A673 (cell line): ENCODE measurements at regions not wholly inside any gene's neighbourhood (a gene's known extent, or its start where the extent isn't known, plus 50 kb on each side); places are given as distances from the start of the nearest gene placed in this dataset.

Experiments
- EZH2 ChIP-seq: fragments of 200-600 bp; sonication (generic); IDR thresholded peaks from 2 replicates; pipeline ENCODE4 v1.6.1; 2017; ENCODE audit warnings: borderline replicate concordance, low read depth, mild to moderate bottlenecking, mixed read lengths, antibody characterized with exemption, low read length; ENCODE audit not compliant: poor library complexity, severe bottlenecking
- TF ChIP-seq, protein P1 (sequence below): fragments of 300-800, 200-600 bp; sonication (generic); conservative IDR thresholded peaks from 2 replicates; pipeline ENCODE4 v1.5.1; 2017; ENCODE audit warnings: low read depth, mild to moderate bottlenecking, antibody characterized with exemption, low read length, moderate library complexity, mixed read lengths

DNA sequence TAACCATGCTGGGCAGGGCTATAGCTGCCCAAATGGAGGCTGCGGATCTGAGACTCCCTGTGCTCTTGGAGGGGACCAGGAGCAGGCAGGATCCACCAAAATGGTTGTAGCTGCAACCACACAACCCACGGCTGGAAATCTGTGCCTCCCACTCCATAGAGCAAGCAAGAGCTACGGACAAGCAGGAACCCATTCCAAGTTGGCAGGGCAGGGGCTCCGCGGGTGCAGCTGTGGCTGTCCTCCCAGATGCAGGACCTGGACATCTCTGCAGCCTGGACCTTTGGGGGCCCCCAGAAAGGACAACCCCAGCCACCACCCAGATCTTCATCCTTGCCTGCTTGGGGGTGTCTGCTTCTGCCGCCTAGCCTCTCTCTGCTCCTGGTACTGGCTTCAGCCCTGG lies 154.1 kb upstream of the TRAM1L1 start:
- TF ChIP-seq, protein P1, sequence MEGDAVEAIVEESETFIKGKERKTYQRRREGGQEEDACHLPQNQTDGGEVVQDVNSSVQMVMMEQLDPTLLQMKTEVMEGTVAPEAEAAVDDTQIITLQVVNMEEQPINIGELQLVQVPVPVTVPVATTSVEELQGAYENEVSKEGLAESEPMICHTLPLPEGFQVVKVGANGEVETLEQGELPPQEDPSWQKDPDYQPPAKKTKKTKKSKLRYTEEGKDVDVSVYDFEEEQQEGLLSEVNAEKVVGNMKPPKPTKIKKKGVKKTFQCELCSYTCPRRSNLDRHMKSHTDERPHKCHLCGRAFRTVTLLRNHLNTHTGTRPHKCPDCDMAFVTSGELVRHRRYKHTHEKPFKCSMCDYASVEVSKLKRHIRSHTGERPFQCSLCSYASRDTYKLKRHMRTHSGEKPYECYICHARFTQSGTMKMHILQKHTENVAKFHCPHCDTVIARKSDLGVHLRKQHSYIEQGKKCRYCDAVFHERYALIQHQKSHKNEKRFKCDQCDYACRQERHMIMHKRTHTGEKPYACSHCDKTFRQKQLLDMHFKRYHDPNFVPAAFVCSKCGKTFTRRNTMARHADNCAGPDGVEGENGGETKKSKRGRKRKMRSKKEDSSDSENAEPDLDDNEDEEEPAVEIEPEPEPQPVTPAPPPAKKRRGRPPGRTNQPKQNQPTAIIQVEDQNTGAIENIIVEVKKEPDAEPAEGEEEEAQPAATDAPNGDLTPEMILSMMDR: no peak
- no peak for TF ChIP-seq EZH2
